H1 (cell line): ENCODE measurements at regions not wholly inside any gene's neighbourhood (a gene's known extent, or its start where the extent isn't known, plus 50 kb on each side); places are given as distances from the start of the nearest gene placed in this dataset.

ENCODE experiments used
- ASH2L ChIP-seq: fragments of 200-600, 300-600 bp; sonication (generic); IDR thresholded peaks from one replicate; pipeline ENCODE4 v1.7.1; 2017; ENCODE audit warnings: low read length
- EGR1 ChIP-seq: IDR thresholded peaks from 2 replicates; pipeline ENCODE4 v1.6.1; 2011; ENCODE audit warnings: low read depth, low read length, borderline replicate concordance
- EZH2 ChIP-seq: fragments of 200-600 bp; sonication (generic); IDR thresholded peaks from 2 replicates; pipeline ENCODE4 v1.7.1; 2012; ENCODE audit warnings: low read depth, mild to moderate bottlenecking, moderate library complexity, low read length, inconsistent platforms; ENCODE audit not compliant: severe bottlenecking
- JUND ChIP-seq: IDR thresholded peaks from 2 replicates; pipeline ENCODE4 v1.6.1; 2011; ENCODE audit warnings: mild to moderate bottlenecking, improper control_type of control experiment, low read length
- TF ChIP-seq, protein P1 (sequence below): fragments of 300-600 bp; sonication (generic); IDR thresholded peaks from 2 replicates; pipeline ENCODE4 v1.7.1; 2012; ENCODE audit warnings: low read length, moderate library complexity, mild to moderate bottlenecking, inconsistent platforms; ENCODE audit not compliant: insufficient replicate concordance

DNA sequence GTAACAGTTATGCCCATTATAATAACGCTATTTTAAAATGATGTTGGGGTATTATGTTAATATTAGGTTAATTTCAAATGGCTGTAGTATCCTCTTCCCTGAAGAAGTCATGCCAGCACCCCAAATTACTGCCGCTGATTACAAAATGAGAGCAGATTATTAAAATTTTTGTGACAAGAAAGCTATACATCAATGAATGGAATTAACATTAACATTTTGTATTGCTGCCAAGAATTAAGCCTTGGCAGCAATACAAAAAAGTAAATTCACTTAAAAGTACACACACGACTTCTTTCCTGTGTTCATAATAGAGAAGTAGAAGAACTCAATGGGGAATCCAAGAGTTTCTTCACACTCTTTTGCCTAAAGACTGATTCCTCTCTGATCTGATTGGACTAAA is 482.8 kb downstream of the STIM2 start (continued):
- TF ChIP-seq, protein P1, sequence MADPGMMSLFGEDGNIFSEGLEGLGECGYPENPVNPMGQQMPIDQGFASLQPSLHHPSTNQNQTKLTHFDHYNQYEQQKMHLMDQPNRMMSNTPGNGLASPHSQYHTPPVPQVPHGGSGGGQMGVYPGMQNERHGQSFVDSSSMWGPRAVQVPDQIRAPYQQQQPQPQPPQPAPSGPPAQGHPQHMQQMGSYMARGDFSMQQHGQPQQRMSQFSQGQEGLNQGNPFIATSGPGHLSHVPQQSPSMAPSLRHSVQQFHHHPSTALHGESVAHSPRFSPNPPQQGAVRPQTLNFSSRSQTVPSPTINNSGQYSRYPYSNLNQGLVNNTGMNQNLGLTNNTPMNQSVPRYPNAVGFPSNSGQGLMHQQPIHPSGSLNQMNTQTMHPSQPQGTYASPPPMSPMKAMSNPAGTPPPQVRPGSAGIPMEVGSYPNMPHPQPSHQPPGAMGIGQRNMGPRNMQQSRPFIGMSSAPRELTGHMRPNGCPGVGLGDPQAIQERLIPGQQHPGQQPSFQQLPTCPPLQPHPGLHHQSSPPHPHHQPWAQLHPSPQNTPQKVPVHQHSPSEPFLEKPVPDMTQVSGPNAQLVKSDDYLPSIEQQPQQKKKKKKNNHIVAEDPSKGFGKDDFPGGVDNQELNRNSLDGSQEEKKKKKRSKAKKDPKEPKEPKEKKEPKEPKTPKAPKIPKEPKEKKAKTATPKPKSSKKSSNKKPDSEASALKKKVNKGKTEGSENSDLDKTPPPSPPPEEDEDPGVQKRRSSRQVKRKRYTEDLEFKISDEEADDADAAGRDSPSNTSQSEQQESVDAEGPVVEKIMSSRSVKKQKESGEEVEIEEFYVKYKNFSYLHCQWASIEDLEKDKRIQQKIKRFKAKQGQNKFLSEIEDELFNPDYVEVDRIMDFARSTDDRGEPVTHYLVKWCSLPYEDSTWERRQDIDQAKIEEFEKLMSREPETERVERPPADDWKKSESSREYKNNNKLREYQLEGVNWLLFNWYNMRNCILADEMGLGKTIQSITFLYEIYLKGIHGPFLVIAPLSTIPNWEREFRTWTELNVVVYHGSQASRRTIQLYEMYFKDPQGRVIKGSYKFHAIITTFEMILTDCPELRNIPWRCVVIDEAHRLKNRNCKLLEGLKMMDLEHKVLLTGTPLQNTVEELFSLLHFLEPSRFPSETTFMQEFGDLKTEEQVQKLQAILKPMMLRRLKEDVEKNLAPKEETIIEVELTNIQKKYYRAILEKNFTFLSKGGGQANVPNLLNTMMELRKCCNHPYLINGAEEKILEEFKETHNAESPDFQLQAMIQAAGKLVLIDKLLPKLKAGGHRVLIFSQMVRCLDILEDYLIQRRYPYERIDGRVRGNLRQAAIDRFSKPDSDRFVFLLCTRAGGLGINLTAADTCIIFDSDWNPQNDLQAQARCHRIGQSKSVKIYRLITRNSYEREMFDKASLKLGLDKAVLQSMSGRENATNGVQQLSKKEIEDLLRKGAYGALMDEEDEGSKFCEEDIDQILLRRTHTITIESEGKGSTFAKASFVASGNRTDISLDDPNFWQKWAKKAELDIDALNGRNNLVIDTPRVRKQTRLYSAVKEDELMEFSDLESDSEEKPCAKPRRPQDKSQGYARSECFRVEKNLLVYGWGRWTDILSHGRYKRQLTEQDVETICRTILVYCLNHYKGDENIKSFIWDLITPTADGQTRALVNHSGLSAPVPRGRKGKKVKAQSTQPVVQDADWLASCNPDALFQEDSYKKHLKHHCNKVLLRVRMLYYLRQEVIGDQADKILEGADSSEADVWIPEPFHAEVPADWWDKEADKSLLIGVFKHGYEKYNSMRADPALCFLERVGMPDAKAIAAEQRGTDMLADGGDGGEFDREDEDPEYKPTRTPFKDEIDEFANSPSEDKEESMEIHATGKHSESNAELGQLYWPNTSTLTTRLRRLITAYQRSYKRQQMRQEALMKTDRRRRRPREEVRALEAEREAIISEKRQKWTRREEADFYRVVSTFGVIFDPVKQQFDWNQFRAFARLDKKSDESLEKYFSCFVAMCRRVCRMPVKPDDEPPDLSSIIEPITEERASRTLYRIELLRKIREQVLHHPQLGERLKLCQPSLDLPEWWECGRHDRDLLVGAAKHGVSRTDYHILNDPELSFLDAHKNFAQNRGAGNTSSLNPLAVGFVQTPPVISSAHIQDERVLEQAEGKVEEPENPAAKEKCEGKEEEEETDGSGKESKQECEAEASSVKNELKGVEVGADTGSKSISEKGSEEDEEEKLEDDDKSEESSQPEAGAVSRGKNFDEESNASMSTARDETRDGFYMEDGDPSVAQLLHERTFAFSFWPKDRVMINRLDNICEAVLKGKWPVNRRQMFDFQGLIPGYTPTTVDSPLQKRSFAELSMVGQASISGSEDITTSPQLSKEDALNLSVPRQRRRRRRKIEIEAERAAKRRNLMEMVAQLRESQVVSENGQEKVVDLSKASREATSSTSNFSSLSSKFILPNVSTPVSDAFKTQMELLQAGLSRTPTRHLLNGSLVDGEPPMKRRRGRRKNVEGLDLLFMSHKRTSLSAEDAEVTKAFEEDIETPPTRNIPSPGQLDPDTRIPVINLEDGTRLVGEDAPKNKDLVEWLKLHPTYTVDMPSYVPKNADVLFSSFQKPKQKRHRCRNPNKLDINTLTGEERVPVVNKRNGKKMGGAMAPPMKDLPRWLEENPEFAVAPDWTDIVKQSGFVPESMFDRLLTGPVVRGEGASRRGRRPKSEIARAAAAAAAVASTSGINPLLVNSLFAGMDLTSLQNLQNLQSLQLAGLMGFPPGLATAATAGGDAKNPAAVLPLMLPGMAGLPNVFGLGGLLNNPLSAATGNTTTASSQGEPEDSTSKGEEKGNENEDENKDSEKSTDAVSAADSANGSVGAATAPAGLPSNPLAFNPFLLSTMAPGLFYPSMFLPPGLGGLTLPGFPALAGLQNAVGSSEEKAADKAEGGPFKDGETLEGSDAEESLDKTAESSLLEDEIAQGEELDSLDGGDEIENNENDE, result no peak
- no peak for TF ChIP-seq ASH2L
- TF ChIP-seq EGR1, result no peak
- no peak for TF ChIP-seq EZH2
- TF ChIP-seq JUND, result no peak
